Tibial artery (tissue), 4 donors: ENCODE measurements at regions not wholly inside any gene's neighbourhood (a gene's known extent, or its start where the extent isn't known, plus 50 kb on each side); places are given as distances from the start of the nearest gene placed in this dataset.
"Not testable (repeated sequence)": the region's sequence is repeated elsewhere in the genome, so short reads cannot be mapped to it uniquely, and the experiment has no call there.

ENCODE experiments used
- DNase-seq, 2 donors: peaks; one replicate each; pipeline ENCODE4 v3.0.0-alpha.2; 2019
- H3K27ac ChIP-seq, 2 donors: fragments of 200-600 bp; sonication (generic) in 1 of 2; 1 replicate in 1 of 2; 2 replicates in 1 of 2; pipeline ENCODE4 v1.5.1; 2018 to 2019; ENCODE audit warnings: mild to moderate bottlenecking in 1 of 2
- H3K27me3 ChIP-seq, 2 donors: fragments of 200-600 bp; sonication (generic) in 1 of 2; one replicate each; pipeline versions ENCODE4 v1.5.1 to v1.6.0; 2016 to 2019
- H3K36me3 ChIP-seq, 3 donors: fragments of 200-600 bp; sonication (generic) in 2 of 3; one replicate each; pipeline ENCODE4 v1.5.1; 2016 to 2019; ENCODE audit warnings: mild to moderate bottlenecking in 2 of 3
- H3K4me1 ChIP-seq, 4 donors: fragments of 200-600 bp; sonication (generic) in 2 of 4; 1 replicate in 3 of 4; 2 replicates in 1 of 4; pipeline ENCODE4 v1.5.1; 2016 to 2019
- H3K4me3 ChIP-seq, 2 donors: fragments of 200-600 bp; sonication (generic) in 1 of 2; 1 replicate in 1 of 2; 2 replicates in 1 of 2; pipeline ENCODE4 v1.5.1; 2018 to 2019; ENCODE audit warnings: mild to moderate bottlenecking in 2 of 2
- H3K9me3 ChIP-seq, 3 donors: fragments of 200-600 bp; sonication (generic) in 1 of 3; one replicate each; pipeline ENCODE4 v1.5.1; 2016 to 2019
- CTCF ChIP-seq, 2 experiments: fragments of 200-600 bp in 1 of 2; fragments of 450-650 bp in 1 of 2; IDR thresholded peaks; one replicate each; pipeline ENCODE4 v1.5.1; 2017 to 2019; ENCODE audit warnings: antibody characterized with exemption in 2 of 2, mild to moderate bottlenecking in 1 of 2, moderate library complexity in 1 of 2
- intact Hi-C: fragments of 100-400 bp; cut with DNase I; formaldehyde crosslinking; loops from one replicate; pipeline ENCODE4 v1.15.0; 2023; ENCODE audit warnings: low total_unique reads

- intact Hi-C loops: no loop called here
Observed at GRCh38 chr6:62976566-62976965, 234.7 kb upstream of the FKBP1C start.

GRCh38 chr6:62978920-62979319, 232.3 kb upstream of the FKBP1C start:
- Histone ChIP-seq H3K36me3 (no peaks in the 10 kb centered on the region), H3K27me3 (no peaks in the 10 kb centered on the region), H3K4me1 (no peaks in the 10 kb centered on the region), H3K4me3 (no peak overlapping the region), H3K27ac (no peak overlapping the region), H3K9me3 (no peaks in the 10 kb centered on the region)
- DNase-seq: no peak
- TF ChIP-seq CTCF (IDR thresholded peaks at IDR 0.05): no peak
- intact Hi-C loops: no loop called here

More at GRCh38 chr6:62976566-62976965, 234.7 kb upstream of the FKBP1C start:
- H3K9me3 ChIP-seq: no peaks in the 10 kb centered on the region
- no peak overlapping the region for H3K4me3 ChIP-seq
- H3K36me3 ChIP-seq: no peaks in the 10 kb centered on the region
- no peaks in the 10 kb centered on the region for H3K27me3 ChIP-seq
- no peak for DNase-seq
- H3K4me1 ChIP-seq: no peaks in the 10 kb centered on the region
- H3K27ac ChIP-seq: no peak overlapping the region
- TF ChIP-seq CTCF (IDR thresholded peaks at IDR 0.05): no peak

- Histone ChIP-seq H3K36me3 (no peaks in the 10 kb centered on the region), H3K9me3 (no peaks in the 10 kb centered on the region), H3K27ac (no peak overlapping the region), H3K27me3 (no peaks in the 10 kb centered on the region), H3K4me1 (no peaks in the 10 kb centered on the region), H3K4me3 (no peak overlapping the region)
- TF ChIP-seq CTCF (IDR thresholded peaks at IDR 0.05): no peak
- DNase-seq: no peak
- intact Hi-C loops: no loop called here
Observed at GRCh38 chr6:62980093-62980492, 231.2 kb upstream of the FKBP1C start.

GRCh38 chr6:62980724-62981123, 230.5 kb upstream of the FKBP1C start:
- intact Hi-C loops: no loop called here

GRCh38 chr6:62982951-62983350, 228.3 kb upstream of the FKBP1C start:
- intact Hi-C loops: no loop called here

More at GRCh38 chr6:62980724-62981123, 230.5 kb upstream of the FKBP1C start:
- Histone ChIP-seq H3K27ac (no peak overlapping the region), H3K4me3 (no peak overlapping the region), H3K9me3 (no peaks in the 10 kb centered on the region), H3K4me1 (no peaks in the 10 kb centered on the region), H3K36me3 (no peaks in the 10 kb centered on the region), H3K27me3 (no peaks in the 10 kb centered on the region)
- DNase-seq: no peak
- no peak for TF ChIP-seq CTCF (IDR thresholded peaks at IDR 0.05)

GRCh38 chr6:62991696-62992095, 219.6 kb upstream of the FKBP1C start:
- H3K27me3 ChIP-seq, H3K4me1 ChIP-seq, H3K9me3 ChIP-seq, DNase-seq, intact Hi-C loops, H3K36me3 ChIP-seq, H3K27ac ChIP-seq, H3K4me3 ChIP-seq: not testable (repeated sequence)

More at GRCh38 chr6:62982951-62983350, 228.3 kb upstream of the FKBP1C start:
- Histone ChIP-seq H3K27ac (no peak overlapping the region), H3K9me3 (no peaks in the 10 kb centered on the region), H3K4me1 (no peaks in the 10 kb centered on the region), H3K4me3 (no peak overlapping the region), H3K27me3 (no peaks in the 10 kb centered on the region), H3K36me3 (no peaks in the 10 kb centered on the region)
- no peak for DNase-seq
- TF ChIP-seq CTCF (IDR thresholded peaks at IDR 0.05): no peak
